RCC 7860 (cell line): ENCODE measurements at regions not wholly inside any gene's neighbourhood (a gene's known extent, or its start where the extent isn't known, plus 50 kb on each side); places are given as distances from the start of the nearest gene placed in this dataset.

Source experiments
- DNase-seq: peaks from one replicate; pipeline ENCODE4 v3.0.0-alpha.2; 2015; ENCODE audit warnings: low spot score
- FAIRE-seq: peaks from 2 replicates; lab custom pipeline; 2012; peaks lifted over from hg19 to GRCh38; lab: Jason Lieb, UNC

DNA sequence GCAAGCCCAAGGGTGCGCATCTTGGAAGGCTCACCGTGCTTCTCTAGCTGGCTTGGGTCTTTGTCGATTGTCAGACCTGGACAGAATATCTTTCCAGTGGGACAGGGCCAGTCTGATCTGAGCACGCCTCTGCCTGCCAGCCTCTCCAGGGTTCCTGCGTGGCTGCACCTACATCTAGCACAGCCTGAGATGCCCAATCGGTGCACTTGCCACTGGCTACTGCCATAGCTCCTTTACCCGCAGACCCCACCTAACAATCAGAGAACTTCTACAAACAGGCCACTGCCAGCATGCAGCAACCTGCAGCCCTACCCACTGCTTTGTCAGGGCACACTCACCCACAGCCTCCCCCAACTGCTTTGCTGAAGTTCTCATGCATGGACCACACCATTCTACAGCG is 56.7 kb upstream of the PHACTR3 start:
- FAIRE-seq (no peak), DNase-seq (no peak)
